ENCODE measurements at regions not wholly inside any gene's neighbourhood (a gene's known extent, or its start where the extent isn't known, plus 50 kb on each side); places are given as distances from the start of the nearest gene placed in this dataset.
A peak's percentile ranks its signal among the peaks of the same experiment; 100 is the strongest.
"Not testable (repeated sequence)": the region's sequence is repeated elsewhere in the genome, so short reads cannot be mapped to it uniquely, and the experiment has no call there.

GRCh38 chr14:44730860-44731259 is 223.8 kb upstream of the FSCB start:
- Histone ChIP-seq H3K27me3 (ENCODE audit: low read length) (no peaks in the 10 kb centered on the region), H2AFZ (ENCODE audit: low read length) (no peak overlapping the region), H4K20me1 (ENCODE audit: insufficient read depth, low read depth, low read length) (no peaks in the 10 kb centered on the region), H3K79me2 (ENCODE audit: low read length) (no peaks in the 10 kb centered on the region), H3K4me2 (ENCODE audit: low read depth, low read length, poor library complexity, severe bottlenecking) (no peak overlapping the region), H3K9ac (ENCODE audit: low read length) (no peak overlapping the region), H3K27ac (ENCODE audit: low read length) (no peak overlapping the region), H3K36me3 (ENCODE audit: insufficient read depth, low read length) (no peaks in the 10 kb centered on the region), H3K4me3 (ENCODE audit: low read length) (no peak overlapping the region), H3K9me2 (replicated peaks; ENCODE audit: insufficient read depth, low read length) (no peaks in the 10 kb centered on the region), H3K9me3 (ENCODE audit: low read length) (no peaks in the 10 kb centered on the region), H3K4me1 (ENCODE audit: low read length) (no peaks in the 10 kb centered on the region)
- DNase-seq, result no peak

DNA sequence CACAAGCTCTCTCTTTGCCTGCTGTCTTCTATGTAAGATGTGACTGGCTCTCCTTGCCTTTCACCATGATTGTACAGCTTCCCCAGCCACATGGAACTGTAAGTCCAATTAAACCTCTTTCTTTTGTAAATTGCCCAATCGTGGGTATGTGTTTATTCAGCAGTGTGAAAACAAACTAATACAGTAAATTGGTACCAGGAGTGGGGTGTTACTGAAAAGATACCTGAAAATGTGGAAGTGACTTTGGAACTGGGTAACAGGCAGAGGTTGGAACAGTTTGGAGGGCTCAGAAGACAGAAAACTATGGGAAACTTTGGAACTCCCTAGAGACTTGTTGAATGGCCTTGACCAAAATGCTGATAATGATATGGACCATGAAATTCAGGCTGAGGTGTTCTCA is 214.3 kb upstream of the FSCB start:
- H3K9me3 ChIP-seq (ENCODE audit: low read length); H2AFZ ChIP-seq (ENCODE audit: low read length); H4K20me1 ChIP-seq (ENCODE audit: insufficient read depth, low read depth, low read length); H3K4me2 ChIP-seq (ENCODE audit: low read depth, low read length, poor library complexity, severe bottlenecking); H3K9ac ChIP-seq (ENCODE audit: low read length); H3K4me3 ChIP-seq (ENCODE audit: low read length); H3K27ac ChIP-seq (ENCODE audit: low read length); DNase-seq; H3K4me1 ChIP-seq (ENCODE audit: low read length); H3K36me3 ChIP-seq (ENCODE audit: insufficient read depth, low read length); H3K79me2 ChIP-seq (ENCODE audit: low read length); H3K9me2 ChIP-seq (replicated peaks; ENCODE audit: insufficient read depth, low read length); H3K27me3 ChIP-seq (ENCODE audit: low read length): not testable (repeated sequence)

DNA sequence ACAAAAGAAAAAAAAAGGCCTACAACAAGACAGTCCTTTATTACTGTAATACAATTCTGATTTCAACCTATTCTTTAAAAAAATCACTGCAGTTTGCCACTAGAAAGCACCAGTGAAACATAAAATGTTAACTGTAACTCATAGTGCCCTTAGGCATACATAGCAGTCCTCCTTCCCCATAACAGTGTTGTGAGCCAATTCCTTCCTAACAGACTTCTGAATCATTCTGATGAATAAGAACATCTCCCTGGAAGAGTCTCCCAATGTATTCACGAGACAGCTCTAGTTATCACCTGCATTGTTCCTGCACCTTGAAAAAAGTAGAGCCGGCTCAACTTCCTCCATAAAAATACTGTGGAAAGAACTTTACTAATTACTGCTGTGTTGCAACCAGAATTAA is 213.6 kb upstream of the FSCB start:
- no peaks in the 10 kb centered on the region for H3K4me1 ChIP-seq (ENCODE audit: low read length)
- H3K36me3 ChIP-seq (ENCODE audit: insufficient read depth, low read length), result no peaks in the 10 kb centered on the region
- H3K79me2 ChIP-seq (ENCODE audit: low read length), result no peaks in the 10 kb centered on the region
- no peak for DNase-seq
- no peak overlapping the region for H3K27ac ChIP-seq (ENCODE audit: low read length)
- no peak overlapping the region for H2AFZ ChIP-seq (ENCODE audit: low read length)
- H3K9me3 ChIP-seq (ENCODE audit: low read length), result no peaks in the 10 kb centered on the region
- no peaks in the 10 kb centered on the region for H4K20me1 ChIP-seq (ENCODE audit: insufficient read depth, low read depth, low read length)
- no peak overlapping the region for H3K9ac ChIP-seq (ENCODE audit: low read length)
- H3K4me3 ChIP-seq (ENCODE audit: low read length), result no peak overlapping the region
- H3K27me3 ChIP-seq (ENCODE audit: low read length), result no peaks in the 10 kb centered on the region
- no peaks in the 10 kb centered on the region for H3K9me2 ChIP-seq (replicated peaks; ENCODE audit: insufficient read depth, low read length)
- H3K4me2 ChIP-seq (ENCODE audit: low read depth, low read length, poor library complexity, severe bottlenecking), result no peak overlapping the region

DNA sequence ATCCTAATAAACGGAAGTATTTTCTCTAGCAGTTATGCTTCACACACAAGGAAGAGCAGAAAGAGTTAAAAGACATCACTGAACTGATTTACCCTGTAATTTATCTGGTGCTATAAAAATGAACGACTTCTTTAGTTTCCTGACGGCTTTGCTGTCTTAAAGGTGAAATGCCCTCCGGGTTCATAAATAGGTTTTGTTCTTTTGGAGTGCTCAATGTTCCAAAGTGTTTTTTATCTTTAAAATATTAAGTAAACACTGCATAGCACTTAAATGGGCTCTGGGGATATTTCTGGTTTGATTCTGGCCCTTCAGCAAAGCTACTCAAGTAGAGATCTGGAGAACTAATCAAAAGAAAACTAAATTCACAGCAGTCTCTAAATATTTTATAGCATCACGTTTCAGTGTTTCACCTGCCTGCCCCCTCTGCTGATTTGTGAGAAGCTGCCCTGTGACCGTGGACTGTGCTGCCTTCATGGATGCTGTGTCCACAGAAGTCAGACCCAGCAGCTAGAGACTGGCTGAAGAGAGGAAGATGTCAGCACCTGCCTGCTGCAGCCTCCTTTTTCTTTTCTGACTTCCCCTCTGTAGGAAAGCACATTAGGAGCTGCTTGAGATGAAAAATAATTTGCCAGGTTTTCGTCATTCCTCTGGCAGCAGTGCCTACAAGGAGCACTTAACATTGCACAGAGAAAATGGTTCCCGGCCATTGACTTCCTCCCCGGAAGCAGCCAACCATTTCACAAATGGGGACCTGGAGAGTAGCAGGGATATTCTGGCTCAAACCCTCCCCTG is 205.1 kb upstream of the FSCB start:
- Histone ChIP-seq H3K9me3 (ENCODE audit: low read length) (no peaks in the 10 kb centered on the region), H3K4me2 (ENCODE audit: low read depth, low read length, poor library complexity, severe bottlenecking) (no peak overlapping the region), H2AFZ (ENCODE audit: low read length) (peak overlapping the region; percentile 58), H3K4me3 (ENCODE audit: low read length) (no peak overlapping the region), H3K27ac (ENCODE audit: low read length) (no peak overlapping the region), H3K36me3 (ENCODE audit: insufficient read depth, low read length) (no peaks in the 10 kb centered on the region), H3K9ac (ENCODE audit: low read length) (no peak overlapping the region), H3K4me1 (ENCODE audit: low read length) (no peaks in the 10 kb centered on the region), H3K27me3 (ENCODE audit: low read length) (no peaks in the 10 kb centered on the region), H3K9me2 (replicated peaks; ENCODE audit: insufficient read depth, low read length) (no peaks in the 10 kb centered on the region), H3K79me2 (ENCODE audit: low read length) (no peaks in the 10 kb centered on the region), H4K20me1 (ENCODE audit: insufficient read depth, low read depth, low read length) (no peaks in the 10 kb centered on the region)
- peak; percentile 19 for DNase-seq

DNA sequence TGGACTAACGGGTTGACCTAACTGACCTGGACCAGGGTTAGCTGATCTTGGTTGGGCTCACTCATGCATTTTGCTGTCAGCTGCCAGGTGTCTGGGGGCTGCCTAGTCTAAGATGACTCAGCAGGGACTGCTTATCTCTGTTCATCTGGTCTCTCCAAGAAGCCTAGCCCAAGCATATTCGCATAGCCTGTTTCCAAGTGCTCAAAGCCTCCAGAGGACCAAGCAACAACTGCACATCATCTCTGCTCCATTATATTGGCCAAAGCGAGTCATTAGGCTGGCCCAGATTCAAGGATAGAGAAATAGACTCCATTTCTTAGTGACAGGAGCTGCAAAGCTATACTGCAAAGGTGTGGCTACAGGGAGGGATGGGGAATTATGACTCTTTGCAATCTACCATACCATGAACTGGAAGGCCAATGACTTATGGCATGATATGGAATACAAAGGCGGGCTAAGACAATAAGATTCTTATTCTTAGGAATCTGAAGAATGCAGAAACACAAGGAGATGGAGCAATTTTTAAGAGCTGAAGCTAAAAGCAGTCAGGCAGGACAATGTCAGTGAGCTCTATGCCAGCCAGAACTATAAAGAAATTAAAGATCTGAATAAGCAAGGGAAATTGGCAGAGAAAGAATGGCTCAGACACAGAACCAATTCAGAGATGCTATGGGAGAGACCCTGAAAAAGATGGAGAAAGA is 194.6 kb upstream of the FSCB start:
- DNase-seq, result no peak
- H3K27me3 ChIP-seq (ENCODE audit: low read length), result no peaks in the 10 kb centered on the region
- no peaks in the 10 kb centered on the region for H3K36me3 ChIP-seq (ENCODE audit: insufficient read depth, low read length)
- no peaks in the 10 kb centered on the region for H3K79me2 ChIP-seq (ENCODE audit: low read length)
- no peaks in the 10 kb centered on the region for H3K9me3 ChIP-seq (ENCODE audit: low read length)
- no peak overlapping the region for H2AFZ ChIP-seq (ENCODE audit: low read length)
- H3K4me2 ChIP-seq (ENCODE audit: low read depth, low read length, poor library complexity, severe bottlenecking), result no peak overlapping the region
- no peak overlapping the region for H3K9ac ChIP-seq (ENCODE audit: low read length)
- no peaks in the 10 kb centered on the region for H3K9me2 ChIP-seq (replicated peaks; ENCODE audit: insufficient read depth, low read length)
- no peak overlapping the region for H3K4me3 ChIP-seq (ENCODE audit: low read length)
- H3K27ac ChIP-seq (ENCODE audit: low read length), result no peak overlapping the region
- no peaks in the 10 kb centered on the region for H4K20me1 ChIP-seq (ENCODE audit: insufficient read depth, low read depth, low read length)
- no peaks in the 10 kb centered on the region for H3K4me1 ChIP-seq (ENCODE audit: low read length)

GRCh38 chr14:44700694-44701093 is 193.6 kb upstream of the FSCB start:
- no peak overlapping the region for H2AFZ ChIP-seq (ENCODE audit: low read length)
- H3K4me1 ChIP-seq (ENCODE audit: low read length), result no peaks in the 10 kb centered on the region
- no peaks in the 10 kb centered on the region for H3K36me3 ChIP-seq (ENCODE audit: insufficient read depth, low read length)
- H3K9me2 ChIP-seq (replicated peaks; ENCODE audit: insufficient read depth, low read length), result no peaks in the 10 kb centered on the region
- no peak overlapping the region for H3K4me3 ChIP-seq (ENCODE audit: low read length)
- DNase-seq, result no peak
- H3K4me2 ChIP-seq (ENCODE audit: low read depth, low read length, poor library complexity, severe bottlenecking), result no peak overlapping the region
- H3K27me3 ChIP-seq (ENCODE audit: low read length), result no peaks in the 10 kb centered on the region
- H3K9me3 ChIP-seq (ENCODE audit: low read length), result no peaks in the 10 kb centered on the region
- H3K79me2 ChIP-seq (ENCODE audit: low read length), result no peaks in the 10 kb centered on the region
- no peaks in the 10 kb centered on the region for H4K20me1 ChIP-seq (ENCODE audit: insufficient read depth, low read depth, low read length)
- no peak overlapping the region for H3K9ac ChIP-seq (ENCODE audit: low read length)
- H3K27ac ChIP-seq (ENCODE audit: low read length), result no peak overlapping the region

GRCh38 chr14:44700184-44700583 is 193.1 kb upstream of the FSCB start:
- H3K36me3 ChIP-seq (ENCODE audit: insufficient read depth, low read length), result no peaks in the 10 kb centered on the region
- H3K27ac ChIP-seq (ENCODE audit: low read length), result no peak overlapping the region
- H3K9ac ChIP-seq (ENCODE audit: low read length), result no peak overlapping the region
- no peaks in the 10 kb centered on the region for H3K4me1 ChIP-seq (ENCODE audit: low read length)
- no peak overlapping the region for H3K4me3 ChIP-seq (ENCODE audit: low read length)
- H3K4me2 ChIP-seq (ENCODE audit: low read depth, low read length, poor library complexity, severe bottlenecking), result no peak overlapping the region
- DNase-seq, result no peak
- H3K27me3 ChIP-seq (ENCODE audit: low read length), result no peaks in the 10 kb centered on the region
- no peak overlapping the region for H2AFZ ChIP-seq (ENCODE audit: low read length)
- H3K9me2 ChIP-seq (replicated peaks; ENCODE audit: insufficient read depth, low read length), result no peaks in the 10 kb centered on the region
- no peaks in the 10 kb centered on the region for H3K9me3 ChIP-seq (ENCODE audit: low read length)
- no peaks in the 10 kb centered on the region for H3K79me2 ChIP-seq (ENCODE audit: low read length)
- H4K20me1 ChIP-seq (ENCODE audit: insufficient read depth, low read depth, low read length), result no peaks in the 10 kb centered on the region

DNA sequence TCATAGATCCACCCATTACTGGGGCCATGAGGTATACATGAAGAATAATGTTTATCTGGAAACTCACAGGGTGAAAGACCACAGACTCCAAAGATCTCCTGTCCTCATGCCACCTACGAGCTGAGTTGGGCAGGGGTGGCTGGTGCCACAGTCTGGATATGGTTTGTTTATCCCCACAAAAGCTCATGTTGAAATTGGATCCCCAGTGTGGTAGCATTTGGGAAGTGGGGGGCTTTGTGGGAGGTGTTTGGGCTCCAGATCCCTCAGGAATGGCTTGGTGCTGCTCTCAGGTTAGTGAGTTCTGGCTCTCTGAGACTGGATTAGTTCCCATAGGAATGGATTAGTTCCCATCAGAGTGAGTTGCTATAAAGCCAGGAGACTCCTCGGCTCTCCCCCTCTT is 192.3 kb upstream of the FSCB start:
- Histone ChIP-seq H2AFZ (ENCODE audit: low read length) (no peak overlapping the region), H3K79me2 (ENCODE audit: low read length) (no peaks in the 10 kb centered on the region), H3K9me3 (ENCODE audit: low read length) (no peaks in the 10 kb centered on the region), H4K20me1 (ENCODE audit: insufficient read depth, low read depth, low read length) (no peaks in the 10 kb centered on the region), H3K9me2 (replicated peaks; ENCODE audit: insufficient read depth, low read length) (no peaks in the 10 kb centered on the region), H3K36me3 (ENCODE audit: insufficient read depth, low read length) (no peaks in the 10 kb centered on the region), H3K27me3 (ENCODE audit: low read length) (no peaks in the 10 kb centered on the region), H3K4me3 (ENCODE audit: low read length) (no peak overlapping the region), H3K27ac (ENCODE audit: low read length) (no peak overlapping the region), H3K4me1 (ENCODE audit: low read length) (no peaks in the 10 kb centered on the region), H3K4me2 (ENCODE audit: low read depth, low read length, poor library complexity, severe bottlenecking) (no peak overlapping the region), H3K9ac (ENCODE audit: low read length) (no peak overlapping the region)
- no peak for DNase-seq

Data from Karpas-422 (cell line).